ENCODE measurements at regions not wholly inside any gene's neighbourhood (a gene's known extent, or its start where the extent isn't known, plus 50 kb on each side); places are given as distances from the start of the nearest gene placed in this dataset.
"Not testable (repeated sequence)": the region's sequence is repeated elsewhere in the genome, so short reads cannot be mapped to it uniquely, and the experiment has no call there.

- not testable (repeated sequence) for TF ChIP-seq POLR2A, POLR2AphosphoS5 (IDR thresholded peaks at IDR 0.05; ENCODE audit: low read depth, low read length)
Measured at GRCh38 chr1:243001003-243001402, 254.1 kb downstream of the CEP170 start.
